GM12864 (cell line): ENCODE measurements at regions not wholly inside any gene's neighbourhood (a gene's known extent, or its start where the extent isn't known, plus 50 kb on each side); places are given as distances from the start of the nearest gene placed in this dataset.

Experiments
- DNase-seq: peaks from one replicate; pipeline ENCODE4 v3.0.0-alpha.2; 2011; ENCODE audit warnings: low read depth
- H3K4me3 ChIP-seq: 2 replicates; pipeline ENCODE4 v1.5.1; 2011; ENCODE audit warnings: mild to moderate bottlenecking, low read depth, low read length, control low read depth
- TF ChIP-seq, protein P1 (sequence below): IDR thresholded peaks from 2 replicates; pipeline ENCODE4 v1.5.1; 2011; ENCODE audit warnings: low read depth, mild to moderate bottlenecking, moderate library complexity, low read length, control low read depth, inconsistent platforms; ENCODE audit errors: missing control alignments

DNA sequence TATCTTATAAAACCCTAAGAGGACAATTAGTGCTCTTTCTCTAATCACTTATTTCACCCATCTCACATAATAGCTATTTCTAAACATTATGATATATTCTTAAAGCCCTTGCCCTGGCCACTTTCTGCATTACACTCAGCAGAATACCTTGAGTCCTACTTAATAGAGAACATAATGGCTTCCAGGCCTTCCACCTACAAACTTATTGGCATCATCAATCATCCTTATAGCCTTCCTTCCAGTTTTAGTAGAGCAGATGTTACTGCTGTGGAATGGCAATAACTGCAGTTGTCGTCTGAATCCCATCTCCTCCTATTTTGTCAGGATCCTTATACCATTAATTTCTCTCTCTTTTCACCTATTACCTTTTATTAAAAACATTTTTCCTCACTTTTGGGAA, 1127.4 kb downstream of the LRFN5 start:
- DNase-seq: no peak
- H3K4me3 ChIP-seq: no peak overlapping the region
- TF ChIP-seq, protein P1, sequence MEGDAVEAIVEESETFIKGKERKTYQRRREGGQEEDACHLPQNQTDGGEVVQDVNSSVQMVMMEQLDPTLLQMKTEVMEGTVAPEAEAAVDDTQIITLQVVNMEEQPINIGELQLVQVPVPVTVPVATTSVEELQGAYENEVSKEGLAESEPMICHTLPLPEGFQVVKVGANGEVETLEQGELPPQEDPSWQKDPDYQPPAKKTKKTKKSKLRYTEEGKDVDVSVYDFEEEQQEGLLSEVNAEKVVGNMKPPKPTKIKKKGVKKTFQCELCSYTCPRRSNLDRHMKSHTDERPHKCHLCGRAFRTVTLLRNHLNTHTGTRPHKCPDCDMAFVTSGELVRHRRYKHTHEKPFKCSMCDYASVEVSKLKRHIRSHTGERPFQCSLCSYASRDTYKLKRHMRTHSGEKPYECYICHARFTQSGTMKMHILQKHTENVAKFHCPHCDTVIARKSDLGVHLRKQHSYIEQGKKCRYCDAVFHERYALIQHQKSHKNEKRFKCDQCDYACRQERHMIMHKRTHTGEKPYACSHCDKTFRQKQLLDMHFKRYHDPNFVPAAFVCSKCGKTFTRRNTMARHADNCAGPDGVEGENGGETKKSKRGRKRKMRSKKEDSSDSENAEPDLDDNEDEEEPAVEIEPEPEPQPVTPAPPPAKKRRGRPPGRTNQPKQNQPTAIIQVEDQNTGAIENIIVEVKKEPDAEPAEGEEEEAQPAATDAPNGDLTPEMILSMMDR: no peak

DNA sequence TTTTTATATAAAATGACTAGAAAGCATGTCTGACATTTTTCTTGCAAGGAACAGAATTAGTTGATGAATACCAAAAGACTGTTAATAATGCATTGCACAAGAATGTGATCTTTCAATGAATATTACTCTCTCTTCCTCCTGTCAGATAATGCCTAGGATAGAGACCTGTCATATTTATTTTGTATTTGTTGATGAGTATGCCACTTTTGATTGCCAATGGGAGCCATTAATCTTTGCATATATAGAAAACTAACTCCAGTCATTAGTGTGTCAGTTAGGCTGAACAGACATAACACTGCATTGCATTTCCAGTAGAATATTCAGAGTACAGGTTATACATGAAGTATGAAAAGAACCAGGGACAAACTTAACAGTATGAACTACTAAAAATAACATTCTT, 1125.3 kb downstream of the LRFN5 start:
- no peak overlapping the region for H3K4me3 ChIP-seq
- TF ChIP-seq, protein P1: no peak
- no peak for DNase-seq

DNA sequence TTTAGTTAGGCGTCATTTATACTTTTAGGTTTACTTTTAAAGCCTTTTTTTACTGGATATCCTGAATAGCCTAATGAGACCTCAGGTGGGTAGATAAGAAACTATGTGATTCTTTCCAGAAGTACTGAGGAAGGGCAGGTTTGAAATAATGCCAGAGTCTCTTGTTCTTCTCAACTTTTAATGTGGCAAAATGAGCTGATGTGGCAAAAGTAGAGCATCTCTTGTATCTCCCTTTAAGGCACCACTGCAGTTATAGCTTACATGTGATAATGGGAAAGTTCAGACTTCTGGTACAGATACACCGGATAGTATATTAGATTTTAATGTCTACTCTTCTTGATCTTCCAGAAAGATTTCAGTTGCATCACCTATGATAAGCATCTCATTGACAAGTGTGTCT, 1124.8 kb downstream of the LRFN5 start:
- H3K4me3 ChIP-seq: no peak overlapping the region
- TF ChIP-seq, protein P1: no peak
- no peak for DNase-seq

DNA sequence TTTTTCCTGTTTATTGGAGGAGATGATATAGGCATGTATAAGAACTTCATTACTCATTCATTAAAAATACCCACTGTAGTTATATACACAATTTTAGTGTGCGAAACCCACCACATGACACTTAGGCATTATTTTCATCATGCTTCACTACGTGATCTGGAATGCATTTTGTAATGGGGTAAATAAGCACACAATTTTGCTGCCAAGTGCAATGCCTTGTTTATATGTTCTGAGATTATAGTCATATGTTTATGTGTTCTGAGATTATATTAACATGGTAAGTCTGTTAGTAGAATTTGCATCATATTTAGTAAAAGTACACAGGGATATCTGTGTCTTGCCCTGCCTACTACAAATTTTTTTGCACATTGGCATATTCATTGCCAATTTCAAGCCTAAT, 1123.0 kb downstream of the LRFN5 start:
- DNase-seq: no peak
- TF ChIP-seq, protein P1: no peak
- H3K4me3 ChIP-seq: no peak overlapping the region

DNA sequence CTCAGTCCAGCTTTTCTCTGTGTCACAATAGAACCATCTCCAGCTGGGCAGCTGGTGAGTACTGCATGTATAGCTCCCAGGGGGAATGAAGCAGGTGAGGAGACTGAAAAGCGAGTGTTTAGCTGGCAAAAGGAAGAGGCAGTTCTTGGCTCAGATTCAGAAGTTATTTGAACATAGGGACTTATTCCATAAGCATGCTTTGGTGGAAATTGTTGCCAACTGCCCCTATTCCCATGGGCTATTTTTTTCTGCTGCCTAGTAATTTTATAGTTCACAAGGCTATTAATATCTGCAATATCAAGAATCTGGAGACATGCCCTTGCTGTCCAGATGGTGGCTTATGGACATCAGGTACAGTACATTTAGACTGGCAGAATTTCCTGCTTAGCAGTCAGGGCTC, 1112.7 kb downstream of the LRFN5 start:
- DNase-seq: no peak
- no peak overlapping the region for H3K4me3 ChIP-seq
- TF ChIP-seq, protein P1: no peak

DNA sequence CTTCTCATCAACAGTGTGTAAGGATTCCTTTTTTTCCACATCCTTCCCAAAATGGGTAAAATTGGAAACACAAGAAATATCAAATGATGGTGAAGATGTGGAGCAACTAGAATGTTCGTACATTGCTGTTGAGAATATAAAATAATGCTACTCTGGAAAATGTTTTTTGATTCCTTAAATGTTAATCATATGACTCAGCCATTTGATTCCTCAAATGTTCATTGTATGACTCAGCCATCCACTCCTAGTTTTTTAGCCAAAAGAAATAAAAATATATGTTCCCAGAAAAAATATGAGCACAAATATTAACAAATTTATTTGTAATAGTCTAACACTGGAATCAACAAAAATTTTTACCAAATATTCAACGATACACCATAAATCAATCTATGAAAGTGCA, 1108.6 kb downstream of the LRFN5 start:
- DNase-seq: no peak
- TF ChIP-seq, protein P1: no peak
- no peak overlapping the region for H3K4me3 ChIP-seq

DNA sequence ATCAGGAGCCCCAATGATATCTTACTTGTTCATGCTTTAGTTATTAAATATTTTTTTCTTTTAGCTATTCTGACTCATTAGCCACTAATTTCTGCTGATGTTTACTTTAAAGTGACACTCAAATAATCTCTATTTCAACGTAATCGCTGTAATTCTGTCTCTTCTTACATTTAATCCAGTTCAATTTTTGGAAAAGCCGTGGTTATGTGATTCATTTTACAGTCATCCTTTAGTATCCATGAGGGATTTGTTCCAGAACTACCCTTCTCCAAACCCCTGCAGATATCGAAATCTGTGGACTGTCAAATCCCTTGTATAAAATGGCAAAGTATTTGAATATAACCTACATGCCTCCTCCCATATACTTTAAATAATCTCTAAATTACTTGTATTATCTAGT, 1103.4 kb downstream of the LRFN5 start:
- no peak for DNase-seq
- TF ChIP-seq, protein P1: no peak
- no peak overlapping the region for H3K4me3 ChIP-seq
